WTC11 (cell line): ENCODE measurements at regions not wholly inside any gene's neighbourhood (a gene's known extent, or its start where the extent isn't known, plus 50 kb on each side); places are given as distances from the start of the nearest gene placed in this dataset.

Source experiments
- ATAC-seq: fragments of 200-7000 bp; cut with Tn5 transposase; 2 replicates; pipeline ENCODE4 v1.10.0; 2021; ENCODE audit warnings: mild to moderate bottlenecking, moderate library complexity
- CTCF ChIA-PET: fragments of 300-600 bp; sonication (Branson Sonifier 250); formaldehyde crosslinking; loops from one replicate; lab custom pipeline; 2021; ENCODE audit warnings: antibody characterized with exemption; lab: Charles Lee
- POLR2A ChIA-PET: fragments of 350-600 bp; sonication (Branson Sonifier 250); formaldehyde crosslinking; loops from one replicate; lab custom pipeline; 2021; ENCODE audit warnings: antibody characterized with exemption; lab: Charles Lee
- DNase-seq: peaks from one replicate; pipeline ENCODE4 v3.0.0; 2021; ENCODE audit warnings: low spot score
- H3K27ac Mint-ChIP-seq: 2 replicates; pipeline ENCODE4 v1.8.0; 2021; ENCODE audit warnings: mixed read lengths
- H3K27me3 Mint-ChIP-seq: 2 replicates; pipeline ENCODE4 v1.8.0; 2021; ENCODE audit warnings: low read depth, mild to moderate bottlenecking, moderate library complexity, mixed read lengths
- H3K36me3 Mint-ChIP-seq: 2 replicates; pipeline ENCODE4 v1.8.0; 2021; ENCODE audit warnings: mixed read lengths
- H3K4me1 Mint-ChIP-seq: 2 replicates; pipeline ENCODE4 v1.8.0; 2022; ENCODE audit warnings: mixed read lengths
- H3K4me3 Mint-ChIP-seq: 2 replicates; pipeline ENCODE4 v1.8.0; 2021; ENCODE audit warnings: mild to moderate bottlenecking, moderate library complexity, mixed read lengths
- H3K9me3 Mint-ChIP-seq: 2 replicates; pipeline ENCODE4 v1.8.0; 2021; ENCODE audit warnings: mixed read lengths
- AR ChIP-seq: fragments of 250-450 bp; sonication (Bioruptor Pico); IDR thresholded peaks from 2 replicates; pipeline ENCODE4 v1.9.0; 2021; ENCODE audit warnings: mild to moderate bottlenecking
- ATF1 ChIP-seq: sonication (generic); formaldehyde crosslinking; IDR thresholded peaks from 2 replicates; pipeline ENCODE4 v1.8.1; 2023; ENCODE audit warnings: mild to moderate bottlenecking, moderate library complexity, missing genetic modification reagents
- CBFB ChIP-seq: sonication (generic); formaldehyde crosslinking; IDR thresholded peaks from 2 replicates; pipeline ENCODE4 v1.8.1; 2022; ENCODE audit warnings: mild to moderate bottlenecking, low read depth, missing genetic modification reagents
- CREM ChIP-seq: sonication (generic); formaldehyde crosslinking; IDR thresholded peaks from 2 replicates; pipeline ENCODE4 v1.8.1; 2022; ENCODE audit warnings: mild to moderate bottlenecking, missing genetic modification reagents, moderate library complexity
- ELF4 ChIP-seq: sonication (generic); formaldehyde crosslinking; IDR thresholded peaks from 2 replicates; pipeline ENCODE4 v1.8.1; 2022; ENCODE audit warnings: low read depth, mild to moderate bottlenecking, moderate library complexity, missing genetic modification reagents
- GABPB1 ChIP-seq: sonication (generic); formaldehyde crosslinking; IDR thresholded peaks from 2 replicates; pipeline ENCODE4 v1.8.1; 2023; ENCODE audit warnings: mild to moderate bottlenecking, missing genetic modification reagents
- GRHL2 ChIP-seq: fragments of 250-450 bp; sonication (Bioruptor Pico); IDR thresholded peaks from 2 replicates; pipeline ENCODE4 v1.8.0; 2022; ENCODE audit warnings: mild to moderate bottlenecking, moderate library complexity; ENCODE audit not compliant: insufficient replicate concordance, severe bottlenecking
- GTF2I ChIP-seq: fragments of 250-450 bp; sonication (Bioruptor Pico); conservative IDR thresholded peaks from 2 replicates; pipeline ENCODE4 v1.4.0; 2021; ENCODE audit warnings: mild to moderate bottlenecking
- HMGA2 ChIP-seq: fragments of 250-450 bp; sonication (Bioruptor Pico); IDR thresholded peaks from 2 replicates; pipeline ENCODE4 v1.4.0; 2021; ENCODE audit warnings: mild to moderate bottlenecking, moderate library complexity
- IRF1 ChIP-seq: sonication (generic); formaldehyde crosslinking; IDR thresholded peaks from 2 replicates; pipeline ENCODE4 v1.8.0; 2023; ENCODE audit warnings: missing genetic modification reagents
- KAT7 ChIP-seq: sonication (generic); formaldehyde crosslinking; IDR thresholded peaks from 2 replicates; pipeline ENCODE4 v1.8.1; 2023; ENCODE audit warnings: missing genetic modification reagents, mild to moderate bottlenecking, borderline replicate concordance
- MAX ChIP-seq: sonication (generic); formaldehyde crosslinking; IDR thresholded peaks from 2 replicates; pipeline ENCODE4 v1.8.0; 2022; ENCODE audit warnings: mild to moderate bottlenecking, missing genetic modification reagents
- MXD4 ChIP-seq: fragments of 250-450 bp; sonication (Bioruptor Pico); IDR thresholded peaks from 2 replicates; pipeline ENCODE4 v1.8.0; 2021; ENCODE audit warnings: mild to moderate bottlenecking, moderate library complexity, borderline replicate concordance
- MYBL2 ChIP-seq: sonication (generic); formaldehyde crosslinking; IDR thresholded peaks from 2 replicates; pipeline ENCODE4 v1.8.1; 2023; ENCODE audit warnings: mild to moderate bottlenecking, moderate library complexity, missing genetic modification reagents
- NFE2L1 ChIP-seq: sonication (generic); formaldehyde crosslinking; IDR thresholded peaks from 2 replicates; pipeline ENCODE4 v1.8.1; 2023; ENCODE audit warnings: missing genetic modification reagents
- NR1H2 ChIP-seq: sonication (generic); formaldehyde crosslinking; IDR thresholded peaks from 2 replicates; pipeline ENCODE4 v1.9.0; 2021; ENCODE audit warnings: mild to moderate bottlenecking, moderate library complexity, missing genetic modification reagents
- NR2C2 ChIP-seq: sonication (generic); formaldehyde crosslinking; IDR thresholded peaks from 2 replicates; pipeline ENCODE4 v1.8.0; 2022; ENCODE audit warnings: mild to moderate bottlenecking, missing genetic modification reagents
- NR3C1 ChIP-seq: sonication (generic); formaldehyde crosslinking; conservative IDR thresholded peaks from 2 replicates; pipeline ENCODE4 v1.8.1; 2023; ENCODE audit warnings: low read depth, mild to moderate bottlenecking, missing genetic modification reagents
- SMAD4 ChIP-seq: sonication (generic); formaldehyde crosslinking; IDR thresholded peaks from 2 replicates; pipeline ENCODE4 v1.8.0; 2022; ENCODE audit warnings: mild to moderate bottlenecking, missing genetic modification reagents
- SOX15 ChIP-seq: fragments of 250-450 bp; sonication (Bioruptor Pico); IDR thresholded peaks from 2 replicates; pipeline ENCODE4 v1.9.0; 2021; ENCODE audit warnings: mild to moderate bottlenecking
- TEAD1 ChIP-seq: sonication (generic); formaldehyde crosslinking; IDR thresholded peaks from 2 replicates; pipeline ENCODE4 v1.8.0; 2022; ENCODE audit warnings: mild to moderate bottlenecking, missing genetic modification reagents
- ZBTB21 ChIP-seq: sonication (generic); formaldehyde crosslinking; IDR thresholded peaks from 2 replicates; pipeline ENCODE4 v1.8.1; 2023; ENCODE audit warnings: mild to moderate bottlenecking, missing genetic modification reagents, borderline replicate concordance
- ZBTB43 ChIP-seq: sonication (generic); formaldehyde crosslinking; IDR thresholded peaks from 2 replicates; pipeline ENCODE4 v1.8.1; 2023; ENCODE audit warnings: mild to moderate bottlenecking, missing genetic modification reagents
- ZNF425 ChIP-seq: fragments of 250-450 bp; sonication (Bioruptor Pico); conservative IDR thresholded peaks from 2 replicates; pipeline ENCODE4 v1.9.0; 2021; ENCODE audit warnings: mild to moderate bottlenecking
- ZNF671 ChIP-seq: fragments of 250-450 bp; sonication (Bioruptor Pico); IDR thresholded peaks from 2 replicates; pipeline ENCODE4 v1.8.0; 2021; ENCODE audit warnings: mild to moderate bottlenecking

GRCh38 chr1:80640978-80641377 is 1159.8 kb upstream of the ADGRL2 start:
- Mint-ChIP-seq H3K27me3 (no peaks in the 10 kb centered on the region), H3K4me3 (no peak overlapping the region), H3K27ac (no peak overlapping the region), H3K4me1 (peaks cover 17% of the 10 kb centered on the region), H3K36me3 (peaks cover 15% of the 10 kb centered on the region), H3K9me3 (peaks cover 21% of the 10 kb centered on the region)
- no peak for TF ChIP-seq MAX (CRISPR knock-in tag)
- TF ChIP-seq ZBTB43 (CRISPR knock-in tag), result no peak
- TF ChIP-seq IRF1 (CRISPR knock-in tag), result no peak
- TF ChIP-seq SOX15, result no peak
- no peak for TF ChIP-seq NR2C2 (CRISPR knock-in tag)
- no peak for TF ChIP-seq MXD4 (CRISPR knock-in tag)
- no peak for TF ChIP-seq NR3C1 (CRISPR knock-in tag)
- no peak for TF ChIP-seq CBFB (CRISPR knock-in tag)
- TF ChIP-seq ZNF671 (CRISPR knock-in tag), result no peak
- TF ChIP-seq GABPB1 (CRISPR knock-in tag), result no peak
- TF ChIP-seq GRHL2 (CRISPR knock-in tag), result no peak
- no peak for TF ChIP-seq MYBL2 (CRISPR knock-in tag)
- TF ChIP-seq CREM (CRISPR knock-in tag), result no peak
- no peak for TF ChIP-seq ELF4 (CRISPR knock-in tag)
- no peak for TF ChIP-seq TEAD1 (CRISPR knock-in tag)
- no peak for TF ChIP-seq ZBTB21
- no peak for TF ChIP-seq SMAD4 (CRISPR knock-in tag)
- ATAC-seq, result no peak
- ChIA-PET CTCF (no interaction called here), POLR2A (no interaction called here)
- no peak for DNase-seq

GRCh38 chr1:80639777-80640533 is 1160.8 kb upstream of the ADGRL2 start:
- ChIA-PET CTCF (no interaction called here), POLR2A (no interaction called here)
- no peak overlapping the region for H3K4me3 Mint-ChIP-seq
- H3K27me3 Mint-ChIP-seq, result no peaks in the 10 kb centered on the region
- H3K9me3 Mint-ChIP-seq, result peaks cover 30% of the 10 kb centered on the region
- no peak for ATAC-seq
- peaks cover 22% of the 10 kb centered on the region for H3K36me3 Mint-ChIP-seq
- DNase-seq, result no peak
- H3K27ac Mint-ChIP-seq, result no peak overlapping the region
- H3K4me1 Mint-ChIP-seq, result peaks cover 7% of the 10 kb centered on the region
- TF ChIP-seq ATF1 (CRISPR knock-in tag) (no peak), HMGA2 (CRISPR knock-in tag) (no peak), ZNF425 (CRISPR knock-in tag) (no peak), IRF1 (CRISPR knock-in tag) (no peak), AR (CRISPR knock-in tag) (no peak), NR1H2 (CRISPR knock-in tag) (no peak), GTF2I (CRISPR knock-in tag) (no peak), KAT7 (CRISPR knock-in tag) (no peak), NFE2L1 (CRISPR knock-in tag) (no peak)
